ENCODE measurements at regions not wholly inside any gene's neighbourhood (a gene's known extent, or its start where the extent isn't known, plus 50 kb on each side); places are given as distances from the start of the nearest gene placed in this dataset.

GRCh38 chr9:18235181-18235908, 238.6 kb upstream of the ADAMTSL1 start:
- no peaks in the 10 kb centered on the region for H3K4me1 Mint-ChIP-seq
- no peak overlapping the region for H3K4me3 Mint-ChIP-seq
- no peaks in the 10 kb centered on the region for H3K36me3 Mint-ChIP-seq
- DNase-seq (no peak), ATAC-seq (ENCODE audit: low read depth in 2 of 2) (no peak)
- H3K9me3 Mint-ChIP-seq = peaks cover 0 to 4% (median 0%) of the 10 kb centered on the region in 7 donors
- H3K27me3 Mint-ChIP-seq = peaks cover 7 to 16% (median 9%) of the 10 kb centered on the region in 3 donors
- no peak overlapping the region for H3K27ac Mint-ChIP-seq

GRCh38 chr9:18236336-18236735, 237.6 kb upstream of the ADAMTSL1 start:
- ATAC-seq (ENCODE audit: low read depth in 2 of 2) (no peak), DNase-seq (no peak)
- Mint-ChIP-seq H3K4me1 (no peaks in the 10 kb centered on the region), H3K9me3 (peaks cover 0 to 7% (median 0%) of the 10 kb centered on the region in 7 donors), H3K27ac (no peak overlapping the region), H3K36me3 (no peaks in the 10 kb centered on the region), H3K4me3 (no peak overlapping the region), H3K27me3 (peaks cover 9 to 16% (median 10%) of the 10 kb centered on the region in 3 donors)

- ATAC-seq (ENCODE audit: low read depth in 2 of 2) (no peak), DNase-seq (no peak)
- Mint-ChIP-seq H3K27ac (no peak overlapping the region), H3K4me1 (no peaks in the 10 kb centered on the region), H3K4me3 (no peak overlapping the region), H3K36me3 (no peaks in the 10 kb centered on the region), H3K27me3 (peaks cover 9 to 10% (median 10%) of the 10 kb centered on the region in 3 donors), H3K9me3 (peaks cover 0 to 3% (median 0%) of the 10 kb centered on the region in 7 donors)
Measured at GRCh38 chr9:18237776-18238175, 236.2 kb upstream of the ADAMTSL1 start.

- Mint-ChIP-seq H3K27ac (no peak overlapping the region), H3K9me3 (peaks cover 1 to 5% (median 2%) of the 10 kb centered on the region in 7 donors), H3K4me1 (no peaks in the 10 kb centered on the region), H3K4me3 (no peak overlapping the region), H3K36me3 (peaks cover 0 to 2% of the 10 kb centered on the region in 2 donors), H3K27me3 (peaks cover 7 to 10% (median 10%) of the 10 kb centered on the region in 3 donors)
- DNase-seq (no peak), ATAC-seq (ENCODE audit: low read depth in 2 of 2) (no peak)
Measured at GRCh38 chr9:18238254-18238653, 235.7 kb upstream of the ADAMTSL1 start.

- no peaks in the 10 kb centered on the region for H3K4me1 Mint-ChIP-seq
- peaks cover 0 to 8% of the 10 kb centered on the region in 2 donors for H3K36me3 Mint-ChIP-seq
- no peak for ATAC-seq (ENCODE audit: low read depth in 2 of 2)
- H3K27ac Mint-ChIP-seq = no peak overlapping the region
- H3K9me3 Mint-ChIP-seq = peaks cover 5 to 10% (median 6%) of the 10 kb centered on the region in 7 donors
- no peak for DNase-seq
- H3K27me3 Mint-ChIP-seq = peaks cover under 1 to 5% (median 3%) of the 10 kb centered on the region in 3 donors
- no peak overlapping the region for H3K4me3 Mint-ChIP-seq
Measured at GRCh38 chr9:18238752-18239447, 235.1 kb upstream of the ADAMTSL1 start.

GRCh38 chr9:18240213-18240612, 233.7 kb upstream of the ADAMTSL1 start:
- H3K36me3 Mint-ChIP-seq = peaks cover 0 to 8% of the 10 kb centered on the region in 2 donors
- ATAC-seq (ENCODE audit: low read depth in 2 of 2) (no peak), DNase-seq (no peak)
- peaks cover 6 to 10% (median 8%) of the 10 kb centered on the region in 3 donors for H3K27me3 Mint-ChIP-seq
- H3K9me3 Mint-ChIP-seq = peaks cover 5 to 16% (median 9%) of the 10 kb centered on the region in 7 donors
- H3K4me1 Mint-ChIP-seq = no peaks in the 10 kb centered on the region
- H3K4me3 Mint-ChIP-seq = no peak overlapping the region
- no peak overlapping the region for H3K27ac Mint-ChIP-seq

GRCh38 chr9:18245911-18246310, 228.0 kb upstream of the ADAMTSL1 start:
- no peak overlapping the region for H3K4me3 Mint-ChIP-seq
- H3K4me1 Mint-ChIP-seq = no peaks in the 10 kb centered on the region
- no peak for ATAC-seq (ENCODE audit: low read depth in 2 of 2)
- DNase-seq = no peak
- peaks cover 8 to 21% (median 13%) of the 10 kb centered on the region in 3 donors for H3K27me3 Mint-ChIP-seq
- peaks cover 5 to 16% (median 9%) of the 10 kb centered on the region in 7 donors for H3K9me3 Mint-ChIP-seq
- peaks cover 0 to 8% of the 10 kb centered on the region in 2 donors for H3K36me3 Mint-ChIP-seq
- H3K27ac Mint-ChIP-seq = no peak overlapping the region

- Mint-ChIP-seq H3K9me3 (no peaks in the 10 kb centered on the region), H3K4me3 (no peak overlapping the region), H3K27ac (no peak overlapping the region), H3K4me1 (no peaks in the 10 kb centered on the region), H3K27me3 (peaks cover 0 to 15% (median 6%) of the 10 kb centered on the region in 3 donors), H3K36me3 (no peaks in the 10 kb centered on the region)
- DNase-seq = no peak
- no peak for ATAC-seq (ENCODE audit: low read depth in 2 of 2)
Measured at GRCh38 chr9:18250053-18250452, 223.9 kb upstream of the ADAMTSL1 start.

- H3K27me3 Mint-ChIP-seq = peaks cover 12 to 21% (median 14%) of the 10 kb centered on the region in 3 donors
- ATAC-seq (ENCODE audit: low read depth in 2 of 2) (no peak), DNase-seq (no peak)
- no peaks in the 10 kb centered on the region for H3K9me3 Mint-ChIP-seq
- no peaks in the 10 kb centered on the region for H3K36me3 Mint-ChIP-seq
- H3K27ac Mint-ChIP-seq = no peak overlapping the region
- no peaks in the 10 kb centered on the region for H3K4me1 Mint-ChIP-seq
- peak overlapping the region in 1 of 8 donors; percentile 44 for H3K4me3 Mint-ChIP-seq
Measured at GRCh38 chr9:18253950-18254349, 220.0 kb upstream of the ADAMTSL1 start.

- Mint-ChIP-seq H3K36me3 (no peaks in the 10 kb centered on the region), H3K4me1 (no peaks in the 10 kb centered on the region), H3K27ac (no peak overlapping the region)
Measured at GRCh38 chr9:18255158-18255629, 218.8 kb upstream of the ADAMTSL1 start.

GRCh38 chr9:18255747-18256146, 218.2 kb upstream of the ADAMTSL1 start:
- peaks cover 12 to 21% (median 12%) of the 10 kb centered on the region in 3 donors for H3K27me3 Mint-ChIP-seq
- H3K9me3 Mint-ChIP-seq = no peaks in the 10 kb centered on the region
- H3K4me3 Mint-ChIP-seq = no peak overlapping the region
- no peak overlapping the region for H3K27ac Mint-ChIP-seq
- DNase-seq (no peak), ATAC-seq (ENCODE audit: low read depth in 2 of 2) (no peak)
- H3K4me1 Mint-ChIP-seq = no peaks in the 10 kb centered on the region
- no peaks in the 10 kb centered on the region for H3K36me3 Mint-ChIP-seq

More at GRCh38 chr9:18255158-18255629, 218.8 kb upstream of the ADAMTSL1 start:
- H3K9me3 Mint-ChIP-seq = no peaks in the 10 kb centered on the region
- peaks cover 12 to 21% (median 12%) of the 10 kb centered on the region in 3 donors for H3K27me3 Mint-ChIP-seq
- ATAC-seq (ENCODE audit: low read depth in 2 of 2) (peak in 1 of 2 donors; percentile 30), DNase-seq (peak; percentile 39)
- H3K4me3 Mint-ChIP-seq = no peak overlapping the region

GRCh38 chr9:18256568-18256967, 217.4 kb upstream of the ADAMTSL1 start:
- ATAC-seq (ENCODE audit: low read depth in 2 of 2) (no peak), DNase-seq (no peak)
- Mint-ChIP-seq H3K4me1 (no peaks in the 10 kb centered on the region), H3K9me3 (no peaks in the 10 kb centered on the region), H3K4me3 (no peak overlapping the region), H3K27me3 (peaks cover 12 to 21% (median 12%) of the 10 kb centered on the region in 3 donors), H3K27ac (no peak overlapping the region), H3K36me3 (no peaks in the 10 kb centered on the region)

GRCh38 chr9:18260521-18260920, 213.4 kb upstream of the ADAMTSL1 start:
- ATAC-seq (ENCODE audit: low read depth in 2 of 2) = no peak
- peaks cover 12 to 17% (median 16%) of the 10 kb centered on the region in 3 donors for H3K27me3 Mint-ChIP-seq
- H3K4me3 Mint-ChIP-seq = no peak overlapping the region
- H3K9me3 Mint-ChIP-seq = no peaks in the 10 kb centered on the region
- no peak for DNase-seq
- no peak overlapping the region for H3K27ac Mint-ChIP-seq
- no peaks in the 10 kb centered on the region for H3K36me3 Mint-ChIP-seq
- H3K4me1 Mint-ChIP-seq = no peaks in the 10 kb centered on the region

GRCh38 chr9:18261181-18261580, 212.8 kb upstream of the ADAMTSL1 start:
- no peak for ATAC-seq (ENCODE audit: low read depth in 2 of 2)
- Mint-ChIP-seq H3K4me3 (no peak overlapping the region), H3K27me3 (peaks cover 5 to 12% (median 11%) of the 10 kb centered on the region in 3 donors), H3K4me1 (no peaks in the 10 kb centered on the region), H3K9me3 (peaks cover 0 to 2% (median 0%) of the 10 kb centered on the region in 7 donors), H3K36me3 (no peaks in the 10 kb centered on the region), H3K27ac (no peak overlapping the region)
- DNase-seq = no peak

Measured in naive B cell (primary cell).